GM12874 (cell line): ENCODE measurements at regions not wholly inside any gene's neighbourhood (a gene's known extent, or its start where the extent isn't known, plus 50 kb on each side); places are given as distances from the start of the nearest gene placed in this dataset.

Experiments used
- CTCF ChIP-seq: IDR thresholded peaks from 2 replicates; pipeline ENCODE4 v1.5.1; 2011; ENCODE audit warnings: low read depth, mild to moderate bottlenecking, control low read depth, low read length, moderate library complexity; ENCODE audit not compliant: insufficient read depth

DNA sequence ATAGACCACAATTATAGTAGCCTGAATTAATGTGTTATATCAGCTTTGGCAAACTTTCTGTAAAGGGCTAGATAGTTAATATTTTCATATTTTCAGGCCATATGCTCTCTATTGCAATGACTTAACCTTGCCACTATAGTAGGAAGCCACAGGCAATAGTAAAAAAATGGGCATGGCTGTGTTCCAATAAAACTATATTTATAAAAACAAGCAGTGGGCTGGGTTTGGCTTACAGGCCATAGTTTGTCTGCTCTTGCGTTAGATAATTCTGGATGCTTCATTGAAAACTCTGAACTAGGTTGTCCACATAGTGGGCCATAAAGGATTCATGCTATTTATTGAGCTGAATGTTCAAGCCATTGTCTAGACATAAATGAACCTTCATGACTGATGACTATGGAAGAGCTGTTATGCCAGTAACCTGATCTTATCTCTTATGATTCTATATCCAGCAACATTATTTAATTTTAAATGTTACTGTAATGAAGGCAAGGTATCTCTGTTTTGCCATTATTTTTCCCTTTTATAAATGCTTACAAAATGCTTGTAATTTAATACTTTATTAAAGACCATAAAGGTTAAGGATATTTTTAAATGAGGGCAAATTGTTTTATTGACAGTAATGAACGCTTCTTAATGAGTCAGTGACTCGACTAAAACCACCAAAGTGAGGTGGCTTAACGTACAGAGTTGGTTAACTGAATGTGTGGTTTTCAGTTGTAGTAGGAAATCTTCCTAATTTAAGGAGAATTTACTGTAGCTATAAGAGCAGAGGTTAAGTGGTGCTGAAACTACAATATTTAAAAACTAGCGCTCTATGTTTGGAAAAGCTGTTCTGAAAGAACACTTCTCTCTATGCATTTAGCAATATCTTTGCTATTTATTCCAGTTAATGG is 560.6 kb downstream of the PRR16 start:
- TF ChIP-seq CTCF = no peak

DNA sequence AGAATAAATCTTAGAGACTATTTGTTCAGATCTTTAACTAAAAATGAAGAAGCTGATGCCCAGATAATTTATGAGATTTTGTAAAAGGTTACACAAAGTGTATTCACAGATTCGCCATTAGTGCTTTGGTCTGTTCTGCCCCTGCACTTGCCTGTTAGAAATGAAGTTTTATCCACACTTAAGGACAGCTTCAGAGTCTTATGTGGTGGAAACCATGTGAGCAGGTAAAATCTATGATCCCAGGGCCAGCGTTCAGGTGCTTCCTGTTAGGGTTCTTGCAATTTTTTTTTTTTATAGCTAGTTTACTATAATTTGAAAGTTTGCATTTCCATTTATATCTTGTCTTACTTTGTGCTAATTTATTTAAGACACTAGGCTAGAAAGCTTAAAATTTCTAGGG is 561.6 kb downstream of the PRR16 start:
- no peak for TF ChIP-seq CTCF

- no peak for TF ChIP-seq CTCF
Observed at GRCh38 chr5:121027636-121028035, 563.5 kb downstream of the PRR16 start.

GRCh38 chr5:121029536-121030245 is 565.6 kb downstream of the PRR16 start:
- TF ChIP-seq CTCF = no peak

GRCh38 chr5:121031491-121031890 is 567.4 kb downstream of the PRR16 start:
- TF ChIP-seq CTCF = no peak

- no peak for TF ChIP-seq CTCF
Observed at GRCh38 chr5:121033334-121033733, 569.2 kb downstream of the PRR16 start.

GRCh38 chr5:121038438-121038837 is 574.3 kb downstream of the PRR16 start:
- no peak for TF ChIP-seq CTCF
